GM21528 (cell line): ENCODE measurements at regions not wholly inside any gene's neighbourhood (a gene's known extent, or its start where the extent isn't known, plus 50 kb on each side); places are given as distances from the start of the nearest gene placed in this dataset.
"Not testable (repeated sequence)": the region's sequence is repeated elsewhere in the genome, so short reads cannot be mapped to it uniquely, and the experiment has no call there.

Source experiments
- ATAC-seq: cut with Tn5 transposase; IDR thresholded peaks from one replicate; pipeline ENCODE4 v1.9.1; 2021; ENCODE audit warnings: mild to moderate bottlenecking, moderate library complexity; ENCODE audit not compliant: unreplicated experiment, low FRiP score

DNA sequence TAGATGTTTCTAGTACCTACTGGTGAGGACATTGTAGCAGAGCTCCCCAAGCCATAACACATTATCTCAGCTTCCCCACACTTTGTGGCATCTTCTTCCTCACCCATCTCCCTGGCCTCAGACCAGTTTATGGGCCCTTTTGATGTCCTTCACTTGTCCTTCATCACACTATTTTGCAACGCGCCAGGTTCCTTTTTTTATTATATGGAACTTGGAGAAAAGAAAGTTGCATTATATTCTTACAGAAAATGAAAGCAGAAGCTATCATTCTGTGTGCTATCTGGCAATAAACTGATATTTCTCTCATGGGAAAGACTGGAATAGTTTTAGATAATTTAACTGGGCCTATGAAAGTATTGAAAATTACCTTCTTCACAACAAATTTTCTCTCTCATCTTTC, 196.9 kb upstream of the ETV3 start:
- ATAC-seq, result no peak

DNA sequence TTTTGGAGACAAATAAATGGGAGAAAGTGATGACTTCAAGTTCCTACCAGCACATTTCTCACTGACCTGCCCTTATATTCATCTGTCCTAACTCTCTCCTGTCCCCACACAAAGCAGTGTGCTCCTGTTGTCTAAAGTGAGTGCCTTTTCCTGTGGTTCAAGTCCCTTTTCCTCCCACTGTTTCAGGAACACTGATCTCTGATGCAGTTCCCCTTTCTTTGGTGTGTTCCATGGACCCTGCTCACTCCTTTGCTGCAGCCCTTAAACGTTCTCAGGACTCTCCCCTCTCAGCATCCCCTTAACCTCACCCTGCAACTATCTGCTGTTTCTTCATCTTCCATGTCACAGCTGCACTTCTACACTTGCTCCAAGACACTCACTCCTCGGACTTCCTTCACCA, 195.8 kb upstream of the ETV3 start:
- no peak for ATAC-seq

DNA sequence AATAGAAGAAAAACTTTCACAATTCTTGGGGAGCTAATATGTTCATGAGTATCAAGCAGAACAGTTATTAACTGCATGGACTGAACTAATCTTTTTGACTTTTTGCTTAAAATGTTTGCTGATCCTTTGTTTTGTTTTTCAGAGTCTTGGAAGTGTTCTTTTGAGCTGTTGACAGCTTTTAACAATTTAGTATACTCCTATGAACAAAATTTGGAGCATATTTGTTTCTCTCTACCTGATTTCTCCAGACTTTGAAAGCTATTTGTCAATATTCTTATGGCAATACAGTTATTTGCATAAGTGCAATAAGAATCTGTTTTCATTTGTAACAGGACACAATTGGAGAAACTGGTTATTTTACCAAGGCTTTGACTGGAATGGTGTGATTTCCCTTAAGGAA, 192.0 kb upstream of the ETV3 start:
- not testable (repeated sequence) for ATAC-seq

DNA sequence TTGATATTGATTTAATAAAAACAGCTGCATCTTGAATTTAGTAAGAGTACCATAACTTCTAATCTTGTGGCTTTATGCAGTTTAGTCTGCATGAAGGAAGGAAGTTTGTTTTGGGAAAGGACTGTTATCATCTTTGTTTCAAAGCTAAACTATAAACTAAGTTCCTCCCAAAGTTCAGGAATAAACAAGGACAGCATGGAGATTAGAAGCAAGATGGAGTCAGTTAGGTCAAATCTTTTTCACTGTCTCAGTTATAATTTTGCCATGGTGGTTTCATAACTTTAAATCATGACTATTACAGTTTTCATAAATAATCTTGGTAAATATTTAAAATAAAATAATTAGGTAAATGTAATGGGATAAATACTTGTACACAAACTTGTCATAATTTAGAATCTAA, 189.9 kb upstream of the ETV3 start:
- ATAC-seq, result not testable (repeated sequence)

DNA sequence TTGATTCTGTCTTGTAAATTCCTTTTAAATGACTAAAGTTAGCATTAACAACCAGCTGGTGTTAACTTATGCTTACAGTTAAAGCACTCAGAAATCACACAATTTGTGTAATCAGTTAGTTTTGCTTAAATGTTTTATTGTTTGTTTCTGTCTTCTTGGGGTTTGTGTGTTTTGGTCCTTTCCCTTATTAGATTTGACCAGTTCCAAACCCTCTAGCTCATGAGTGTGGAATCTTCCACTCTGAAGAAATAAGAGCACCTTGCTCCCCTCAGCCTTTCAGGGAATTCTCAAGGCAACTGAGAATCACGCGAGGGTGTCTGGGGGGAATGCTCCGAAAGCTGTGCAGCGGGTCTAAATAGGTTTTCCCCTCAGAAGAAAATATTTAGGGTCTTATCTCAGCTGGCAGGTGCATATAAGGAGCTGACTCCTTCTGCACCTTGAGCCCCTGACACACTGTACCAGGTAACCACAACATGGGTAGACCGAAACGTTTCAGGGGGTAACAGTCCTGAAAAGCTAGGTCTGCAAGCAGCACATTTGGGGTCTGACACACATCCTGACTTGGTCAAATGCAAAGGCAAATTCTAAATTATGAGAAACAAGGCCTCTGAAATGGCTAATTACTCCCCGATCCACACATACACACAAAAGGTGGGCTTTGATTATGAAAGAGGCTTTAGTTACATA, 188.1 kb upstream of the ETV3 start:
- ATAC-seq, result no peak

DNA sequence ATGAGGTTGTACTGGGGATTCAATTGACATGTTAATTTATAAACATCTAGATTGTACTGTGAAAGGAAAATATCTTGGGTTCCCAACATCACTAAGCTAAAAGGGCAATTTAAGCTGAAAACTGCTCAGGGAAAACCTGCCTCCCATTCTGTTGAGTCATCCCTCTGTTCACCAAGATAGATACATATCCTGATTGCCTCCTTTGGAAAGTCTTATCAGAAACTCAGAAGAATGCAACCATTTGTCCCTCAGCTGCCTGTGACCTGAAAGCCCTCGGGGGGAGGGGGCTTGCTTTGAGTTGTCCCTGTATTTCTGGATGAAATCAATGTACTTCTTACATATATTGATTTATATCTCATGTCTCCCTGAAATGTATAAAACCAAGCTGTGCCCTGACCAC, 187.0 kb upstream of the ETV3 start:
- ATAC-seq, result no peak

DNA sequence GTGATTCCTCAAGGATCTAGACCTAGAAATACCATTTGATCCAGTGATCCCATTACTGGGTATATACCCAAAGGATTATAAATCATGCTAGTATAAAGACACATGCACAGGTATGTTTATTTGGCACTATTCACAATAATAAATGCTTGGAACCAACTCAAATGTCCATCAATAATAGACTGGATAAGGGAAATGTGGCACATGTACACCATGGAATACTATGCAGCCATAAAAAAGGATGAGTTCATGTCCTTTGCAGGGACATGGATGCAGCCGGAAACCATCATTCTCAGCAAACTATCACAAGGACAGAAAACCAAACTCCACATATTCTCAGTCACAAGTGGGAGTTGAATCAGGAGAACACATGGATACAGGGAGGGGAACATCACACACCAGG, 183.8 kb upstream of the ETV3 start:
- ATAC-seq, result not testable (repeated sequence)

DNA sequence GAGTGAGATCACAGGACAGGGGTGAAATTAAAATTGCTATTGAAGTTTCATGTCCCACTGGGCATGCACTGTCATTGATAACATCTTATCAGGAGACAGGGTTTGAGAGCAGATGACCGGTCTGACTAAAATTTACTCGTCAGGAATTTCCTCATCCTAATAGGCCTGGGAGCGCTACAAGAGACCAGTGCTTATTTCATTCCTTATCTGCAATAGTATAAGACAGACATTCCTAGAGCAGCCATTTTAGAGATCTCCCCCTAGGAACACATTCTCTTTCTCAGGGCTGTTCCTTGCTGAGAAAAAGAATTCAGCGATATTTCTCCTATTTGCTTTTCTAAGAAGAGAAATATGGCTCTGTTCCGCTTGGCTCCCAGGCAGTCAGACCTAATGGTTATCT, 181.4 kb upstream of the ETV3 start:
- ATAC-seq, result no peak

DNA sequence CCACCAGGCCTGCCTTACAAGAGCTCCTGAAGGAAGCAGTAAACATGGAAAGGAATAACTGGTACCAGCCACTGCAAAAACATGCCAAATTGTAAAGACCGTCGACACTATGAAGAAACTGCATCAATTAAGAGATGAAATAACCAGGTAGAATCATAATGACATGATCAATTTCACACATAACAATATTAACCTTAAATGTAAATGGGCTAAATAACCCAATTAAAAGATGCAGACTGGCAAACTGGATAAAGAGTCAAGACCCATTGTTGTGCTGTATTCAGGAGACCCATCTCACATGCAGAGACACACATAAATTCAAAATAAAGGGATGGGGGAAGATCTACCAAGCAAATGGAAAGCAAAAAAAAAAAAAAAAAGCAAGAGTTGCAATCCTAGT, 179.0 kb upstream of the ETV3 start:
- ATAC-seq, result not testable (repeated sequence)

DNA sequence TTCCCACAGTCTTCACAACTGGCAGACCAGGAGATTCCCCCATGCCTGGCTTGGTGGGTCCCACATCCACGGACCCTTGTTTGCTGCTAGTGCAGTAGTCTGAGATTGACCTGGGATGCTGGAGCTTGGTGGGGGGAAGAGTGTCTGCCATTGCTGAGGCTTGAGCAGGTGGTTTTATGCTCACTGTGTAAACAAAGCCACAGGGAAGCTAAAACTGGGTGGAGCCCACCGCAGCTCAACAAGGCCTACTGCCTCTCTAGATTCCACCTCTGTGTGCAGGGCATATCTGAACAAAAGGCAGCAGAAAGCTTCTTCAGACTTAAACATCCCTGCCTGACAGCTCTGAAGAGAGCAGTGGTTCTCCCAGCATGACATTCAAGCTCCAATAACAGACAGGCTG, 177.3 kb upstream of the ETV3 start:
- ATAC-seq, result no peak

DNA sequence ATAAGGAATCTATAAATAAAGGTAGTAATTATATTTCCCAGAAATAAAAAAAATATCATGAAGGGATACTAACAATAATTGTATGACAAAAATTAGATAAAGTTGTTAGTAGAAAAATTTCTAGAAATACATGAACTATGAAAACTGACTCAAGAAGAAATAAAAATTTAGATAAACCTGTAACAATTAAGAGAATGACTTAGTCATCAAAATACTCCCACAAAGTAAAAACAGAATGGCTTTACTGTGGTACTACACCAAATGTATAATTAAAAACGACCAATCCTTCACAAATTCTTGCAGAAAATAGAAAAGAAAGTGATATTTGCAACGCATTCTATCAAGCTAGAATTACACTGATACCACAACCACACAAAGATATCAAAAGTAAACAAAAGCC, 176.2 kb upstream of the ETV3 start:
- no peak for ATAC-seq

DNA sequence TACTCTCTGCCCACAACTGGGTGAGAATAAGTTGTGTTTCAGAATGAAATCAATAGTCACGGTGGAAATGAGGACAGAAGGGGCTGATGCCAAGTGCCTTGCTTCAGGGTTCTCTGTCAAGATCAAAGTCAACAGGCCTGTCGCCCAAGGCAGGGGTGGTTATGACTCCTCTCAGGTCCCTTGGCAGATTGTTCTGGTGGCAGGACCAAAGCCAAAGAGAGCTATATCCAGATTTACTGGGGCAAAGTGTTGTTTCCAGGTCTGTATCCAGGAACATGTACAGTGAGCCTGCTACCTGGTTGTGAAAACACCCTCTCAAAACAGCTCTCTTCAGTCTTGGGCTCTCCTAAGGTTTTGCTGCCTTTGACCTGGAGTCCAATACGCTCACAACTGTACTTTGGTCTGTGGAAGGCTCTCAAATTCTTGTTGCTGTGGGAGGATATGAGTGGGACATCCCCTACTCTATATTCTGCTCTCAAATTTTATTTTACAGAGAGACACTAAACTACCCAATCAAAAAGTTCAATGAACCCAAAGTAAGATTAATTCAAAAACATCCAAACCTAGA, 175.1 kb upstream of the ETV3 start:
- ATAC-seq, result no peak

DNA sequence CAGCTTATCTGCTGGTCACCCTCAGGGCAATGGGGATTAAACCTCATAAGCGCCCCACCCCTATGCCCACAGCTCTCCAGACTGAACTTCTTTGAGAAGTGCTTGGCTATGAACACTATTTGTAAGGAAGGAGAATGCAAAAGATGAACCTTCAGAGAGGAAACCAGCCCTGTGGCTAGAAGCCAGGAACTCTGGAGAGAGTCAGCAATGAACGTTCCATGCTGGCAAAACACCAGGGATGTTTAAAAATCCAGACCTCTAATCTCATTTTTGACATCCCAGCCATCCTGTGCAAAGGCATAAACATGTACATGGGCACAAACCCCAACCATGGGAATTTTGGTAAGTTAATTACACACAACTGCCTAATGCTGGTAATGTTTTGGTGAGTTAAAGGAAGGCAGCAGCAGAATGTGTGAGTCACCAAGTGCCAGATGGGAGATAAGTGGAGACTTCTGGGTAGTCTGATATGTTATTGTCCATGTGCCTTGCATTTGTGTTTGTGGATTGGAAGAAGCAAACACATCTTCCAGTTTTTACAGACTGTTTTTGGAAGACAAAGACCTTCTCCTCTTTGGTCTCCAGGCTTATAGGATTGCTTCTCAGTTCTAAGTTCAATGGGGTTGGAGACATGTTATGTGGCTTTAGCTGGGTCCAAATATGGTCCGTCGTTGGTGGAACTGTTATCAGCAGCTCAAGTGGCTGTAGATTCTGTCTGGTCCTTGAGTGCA, 174.1 kb upstream of the ETV3 start:
- no peak for ATAC-seq

DNA sequence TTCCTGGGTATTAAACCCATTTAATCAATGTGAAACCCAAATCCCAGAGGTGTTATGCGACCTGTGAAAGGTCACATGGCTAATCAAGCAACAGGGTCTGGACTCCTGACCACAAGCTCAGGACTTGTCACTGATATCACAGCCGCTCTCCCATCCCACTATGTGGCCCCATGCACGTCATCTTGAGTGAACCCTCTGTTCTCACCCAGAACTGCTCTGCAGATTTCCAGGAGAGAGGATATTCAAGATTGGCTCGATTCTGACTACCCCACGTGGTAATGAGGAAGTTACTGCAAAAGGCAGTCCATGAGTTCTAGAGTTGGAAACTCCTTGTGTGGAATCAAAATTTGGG, 173.5 kb upstream of the ETV3 start:
- ATAC-seq, result no peak

DNA sequence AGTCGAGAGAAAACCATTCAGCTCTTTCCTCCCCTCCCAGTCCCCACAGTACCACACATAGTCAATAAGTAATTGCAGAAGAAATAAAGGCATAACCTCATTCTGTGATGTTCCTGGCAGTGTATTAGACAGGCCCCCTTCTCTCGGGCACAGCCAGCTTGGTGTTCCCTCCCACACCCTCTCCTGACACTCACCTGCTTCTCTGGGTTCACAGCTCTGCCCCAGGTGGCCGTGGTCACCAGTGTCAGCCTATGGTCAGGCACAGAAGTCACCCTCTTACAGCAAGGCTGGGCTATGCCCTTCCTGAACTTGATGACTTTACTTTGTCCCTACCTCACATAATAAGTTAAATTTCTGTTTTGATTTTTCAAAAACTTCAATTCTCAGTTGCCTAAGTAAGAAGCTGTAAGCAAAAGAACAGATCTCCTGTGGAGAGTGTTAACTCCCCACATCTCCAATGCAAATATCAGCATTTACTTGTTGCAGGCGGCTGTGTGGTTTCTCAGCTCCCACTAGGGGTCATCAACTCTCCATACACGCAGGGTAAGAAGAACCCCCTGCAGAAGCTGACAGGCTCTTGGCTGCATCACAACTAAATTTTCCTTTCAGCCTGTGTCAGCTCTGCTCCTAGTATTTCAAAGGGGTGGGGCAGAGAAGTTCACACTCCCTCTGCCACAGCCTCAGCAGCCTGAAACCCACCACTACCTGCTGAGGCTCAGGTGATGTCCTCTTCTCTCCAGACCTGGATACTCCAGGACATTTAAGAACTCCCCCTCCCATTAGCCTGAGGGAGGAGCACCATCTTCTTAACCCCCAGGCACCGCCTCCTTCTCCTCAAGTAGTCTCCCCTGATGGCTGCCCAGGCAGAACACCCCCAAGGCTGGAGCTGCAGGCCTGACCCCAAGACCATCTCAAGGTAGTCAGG, 172.9 kb upstream of the ETV3 start:
- not testable (repeated sequence) for ATAC-seq

DNA sequence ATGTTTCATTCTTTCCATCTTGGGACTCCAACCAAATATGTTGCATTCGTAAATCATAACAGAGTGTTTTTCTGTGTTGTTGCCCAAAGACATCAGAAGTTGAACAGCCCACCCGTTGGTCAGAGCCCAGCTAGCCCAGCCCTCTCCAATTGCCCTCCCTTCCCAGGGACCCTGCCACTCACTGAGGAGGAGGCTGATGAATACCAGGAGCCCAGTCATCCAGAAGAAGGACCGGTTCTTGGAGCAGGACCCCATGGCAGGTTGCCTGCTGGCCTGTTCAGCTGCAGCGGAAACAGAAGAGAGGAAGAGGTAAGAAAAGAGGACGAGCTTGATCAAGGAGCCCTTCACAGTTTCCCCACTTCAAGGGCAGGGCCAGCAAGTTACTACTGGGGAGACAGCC, 172.2 kb upstream of the ETV3 start:
- ATAC-seq, result no peak

DNA sequence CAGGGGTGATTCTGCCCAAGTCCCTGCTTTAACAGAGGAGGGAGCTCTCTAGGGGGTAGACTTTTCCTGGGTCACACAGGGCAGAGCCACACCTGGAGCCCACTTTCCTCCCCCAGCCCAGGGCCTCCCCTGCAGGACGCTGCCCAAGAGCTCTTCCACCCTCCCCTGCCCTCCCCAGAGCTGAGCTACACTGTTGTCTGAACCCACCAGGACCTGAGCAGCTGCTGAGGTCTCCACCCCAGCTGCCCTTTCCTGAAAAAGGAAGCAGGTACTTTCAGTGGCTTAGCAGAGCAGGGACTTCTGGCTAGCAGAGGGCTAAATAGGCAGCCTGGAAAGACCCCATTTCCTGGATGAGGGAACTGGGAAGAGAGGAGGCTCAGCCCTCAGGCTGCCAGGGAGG, 169.3 kb upstream of the ETV3 start:
- ATAC-seq, result no peak

DNA sequence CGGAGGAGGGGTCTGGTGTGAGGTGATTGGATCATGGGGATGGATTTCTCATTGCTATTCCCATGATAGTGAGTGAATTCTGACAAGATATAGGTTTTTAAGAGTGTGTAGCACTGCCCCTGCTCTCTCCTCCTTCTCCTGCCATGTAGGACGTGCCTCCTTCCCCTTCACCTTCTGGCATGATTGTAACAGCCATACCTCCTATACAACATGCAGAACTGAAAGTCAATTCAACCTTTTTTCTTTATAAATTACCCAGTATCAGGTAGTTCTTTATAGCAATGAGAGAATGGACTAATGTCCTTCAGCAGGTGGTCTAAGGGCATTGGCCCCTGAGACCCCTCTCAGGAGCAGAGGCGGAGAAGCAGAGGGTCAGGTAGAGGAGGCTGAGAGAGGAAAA, 168.7 kb upstream of the ETV3 start:
- no peak for ATAC-seq

DNA sequence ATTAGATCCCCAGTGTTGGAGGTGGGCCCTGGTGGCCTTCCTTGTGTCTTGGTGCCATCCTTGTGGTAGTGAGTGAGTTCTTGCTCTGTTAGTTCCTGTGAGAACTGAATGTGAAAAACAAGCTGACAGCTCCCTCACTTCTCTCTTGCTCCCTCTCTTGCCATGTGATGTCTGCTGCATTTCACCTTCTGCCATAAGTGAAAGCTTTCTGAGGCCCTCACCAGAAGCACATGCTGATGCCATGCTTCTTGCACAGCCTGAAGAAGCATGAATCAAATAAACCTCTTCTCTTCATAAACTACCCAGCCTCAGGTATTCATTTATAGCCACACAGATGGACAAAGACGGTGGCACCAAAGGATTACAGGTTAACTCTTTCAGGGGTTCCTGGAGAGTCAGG, 166.1 kb upstream of the ETV3 start:
- no peak for ATAC-seq

DNA sequence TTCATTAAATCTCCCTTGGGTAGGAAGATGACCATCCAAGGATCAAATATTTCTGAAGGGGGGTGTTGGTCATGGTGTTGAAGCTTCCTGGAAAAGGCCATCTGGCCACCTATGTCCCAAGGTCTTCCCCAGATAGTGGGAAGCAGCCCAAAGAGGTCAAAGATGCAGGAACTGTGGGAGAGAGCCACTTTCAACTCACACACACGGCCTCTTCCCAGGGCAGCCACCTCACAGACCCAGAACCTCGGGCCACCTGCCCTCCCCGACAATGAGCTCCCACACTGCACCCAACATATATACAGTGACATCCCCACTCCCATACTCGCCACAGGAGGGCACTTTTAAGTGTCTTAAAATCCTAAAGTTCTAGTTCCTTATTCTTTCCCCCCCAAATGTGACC, 164.5 kb upstream of the ETV3 start:
- no peak for ATAC-seq

DNA sequence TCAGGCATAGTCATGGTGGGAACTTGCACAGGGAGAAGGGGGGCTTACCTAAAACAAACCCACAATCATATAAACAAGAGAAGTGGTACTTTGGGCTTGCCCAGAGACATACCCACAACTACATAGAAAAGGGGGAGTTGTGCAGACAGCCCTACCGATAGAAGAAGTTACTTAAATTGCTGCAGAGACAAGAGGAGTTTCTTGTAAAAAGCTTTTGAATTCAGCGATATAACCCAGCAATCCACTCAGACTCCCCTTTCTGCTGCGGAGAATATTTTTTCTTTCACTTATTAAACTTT, 164.0 kb upstream of the ETV3 start:
- ATAC-seq, result no peak
